Trophoblast cell (in vitro differentiated cells and primary cell): ENCODE measurements at regions not wholly inside any gene's neighbourhood (a gene's known extent, or its start where the extent isn't known, plus 50 kb on each side); places are given as distances from the start of the nearest gene placed in this dataset.

ENCODE experiments used
- DNase-seq, 2 donors: peaks; one replicate each; pipeline ENCODE4 v3.0.0-alpha.2; 2016
- H2AFZ ChIP-seq: 2 replicates; pipeline ENCODE4 v1.6.1; 2013; ENCODE audit warnings: low read length, moderate library complexity, mild to moderate bottlenecking; ENCODE audit not compliant: insufficient read depth, poor library complexity
- H2AK5ac ChIP-seq: 2 replicates; pipeline ENCODE4 v1.6.1; 2013; ENCODE audit warnings: mild to moderate bottlenecking, low read length
- H2BK120ac ChIP-seq: 2 replicates; pipeline ENCODE4 v1.6.1; 2013; ENCODE audit warnings: low read length, mild to moderate bottlenecking, moderate library complexity; ENCODE audit not compliant: insufficient read depth, poor library complexity
- H2BK12ac ChIP-seq: 2 replicates; pipeline ENCODE4 v1.6.1; 2013; ENCODE audit warnings: mild to moderate bottlenecking, low read length, moderate library complexity
- H2BK5ac ChIP-seq: 2 replicates; pipeline ENCODE4 v1.6.1; 2013; ENCODE audit warnings: low read length, low read depth, moderate library complexity, mild to moderate bottlenecking; ENCODE audit not compliant: poor library complexity
- H3K14ac ChIP-seq: 2 replicates; pipeline ENCODE4 v1.6.1; 2013; ENCODE audit warnings: mild to moderate bottlenecking, low read length
- H3K18ac ChIP-seq: 2 replicates; pipeline ENCODE4 v1.6.1; 2013; ENCODE audit warnings: mild to moderate bottlenecking, low read length
- H3K23ac ChIP-seq: 2 replicates; pipeline ENCODE4 v1.6.1; 2013; ENCODE audit warnings: low read length
- H3K27ac ChIP-seq: 2 replicates; pipeline ENCODE4 v1.5.1; 2013; ENCODE audit warnings: low read depth, mild to moderate bottlenecking, inconsistent platforms, low read length, moderate library complexity
- H3K27me3 ChIP-seq: 2 replicates; pipeline ENCODE4 v1.6.1; 2013; ENCODE audit warnings: inconsistent platforms, mild to moderate bottlenecking, low read length, moderate library complexity; ENCODE audit not compliant: insufficient read depth
- H3K36me3 ChIP-seq, 2 experiments: 1 replicate in 1 of 2; 2 replicates in 1 of 2; pipeline ENCODE4 v1.6.1; 2013; ENCODE audit warnings: low read length in 2 of 2, mild to moderate bottlenecking in 2 of 2, moderate library complexity in 1 of 2; ENCODE audit not compliant: insufficient read depth in 2 of 2, control insufficient read depth in 1 of 2
- H3K4ac ChIP-seq: 2 replicates; pipeline ENCODE4 v1.6.1; 2013; ENCODE audit warnings: low read depth, mild to moderate bottlenecking, low read length, moderate library complexity
- H3K4me1 ChIP-seq, 2 experiments: 1 replicate in 1 of 2; 2 replicates in 1 of 2; pipeline ENCODE4 v1.6.1; 2013; ENCODE audit warnings: low read length in 2 of 2, mild to moderate bottlenecking in 2 of 2, moderate library complexity in 1 of 2; ENCODE audit not compliant: insufficient read depth in 2 of 2, control insufficient read depth in 1 of 2
- H3K4me2 ChIP-seq: 2 replicates; pipeline ENCODE4 v1.6.1; 2013; ENCODE audit warnings: inconsistent platforms, mild to moderate bottlenecking, low read length, moderate library complexity
- H3K4me3 ChIP-seq: 2 replicates; pipeline ENCODE4 v1.5.1; 2013; ENCODE audit warnings: mild to moderate bottlenecking, low read depth, low read length, inconsistent platforms
- H3K79me1 ChIP-seq: one replicate; pipeline ENCODE4 v1.6.1; 2013; ENCODE audit warnings: low read length
- H3K79me2 ChIP-seq: 2 replicates; pipeline ENCODE4 v1.6.1; 2013; ENCODE audit warnings: low read length, mild to moderate bottlenecking; ENCODE audit not compliant: control insufficient read depth, insufficient read depth, poor library complexity
- H3K9ac ChIP-seq: 2 replicates; pipeline ENCODE4 v1.6.1; 2013; ENCODE audit warnings: mild to moderate bottlenecking, low read length
- H3K9me3 ChIP-seq: 2 replicates; pipeline ENCODE4 v1.6.1; 2013; ENCODE audit warnings: low read depth, mild to moderate bottlenecking, control low read depth, inconsistent platforms, low read length; ENCODE audit not compliant: insufficient read depth
- H4K12ac ChIP-seq: 2 replicates; pipeline ENCODE4 v1.6.1; 2013; ENCODE audit warnings: low read depth, mild to moderate bottlenecking, low read length, moderate library complexity
- H4K8ac ChIP-seq: 2 replicates; pipeline ENCODE4 v1.6.1; 2013; ENCODE audit warnings: low read depth, mild to moderate bottlenecking, low read length, moderate library complexity
- H4K91ac ChIP-seq: one replicate; pipeline ENCODE4 v1.6.1; 2013; ENCODE audit warnings: low read depth, mild to moderate bottlenecking, low read length, moderate library complexity
- WGBS: extraction: QIAGEN DNeasy Blood & Tissue Kit; methylation state at CpG from one replicate; pipeline ENCODE4 v1.1.7; 2013; ENCODE audit warnings: missing lambda C conversion rate; ENCODE audit not compliant: insufficient read length, insufficient coverage; ENCODE audit errors: extremely low coverage; 5-methylcytosine and 5-hydroxymethylcytosine counted together

DNA sequence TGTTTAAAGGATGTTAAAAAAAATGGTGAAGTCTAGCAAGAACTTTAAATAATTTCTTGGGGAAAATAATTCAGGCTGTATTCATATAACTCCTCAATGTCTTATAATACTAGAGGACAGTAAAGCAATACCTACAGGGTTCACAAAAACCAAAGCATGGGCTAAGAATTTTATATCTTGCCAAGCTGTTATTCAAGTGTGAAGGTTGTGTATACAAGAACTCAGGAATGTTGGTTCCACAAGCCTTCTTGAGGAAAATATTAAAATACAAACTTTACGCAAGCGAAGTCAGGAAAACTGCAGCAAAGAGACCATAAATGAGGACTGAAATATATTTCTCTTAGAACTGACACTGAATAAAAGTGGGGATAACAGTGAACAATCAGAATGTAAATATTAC is 76.1 kb upstream of the DNAJC10 start:
- Histone ChIP-seq H4K91ac (no peak overlapping the region), H3K4me1 (no peaks in the 10 kb centered on the region)

DNA sequence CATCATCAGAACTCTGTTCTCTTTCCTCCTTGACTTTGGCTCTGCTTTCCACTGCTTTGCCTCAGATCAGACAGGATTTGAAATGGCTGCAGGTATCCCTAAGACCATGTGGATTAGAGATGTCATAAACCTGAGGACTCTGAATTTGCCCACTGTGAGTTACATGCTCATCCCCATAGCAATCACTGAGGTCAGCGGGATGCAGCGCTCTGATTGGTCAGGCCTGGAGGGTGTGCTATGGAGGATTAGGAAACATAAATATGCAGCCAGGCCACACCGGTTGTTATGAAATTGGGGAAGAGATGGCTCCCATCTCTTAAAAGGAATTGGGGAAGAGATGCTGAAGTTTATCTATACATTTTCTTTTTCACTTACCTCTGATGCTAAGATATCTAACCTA is 73.7 kb upstream of the DNAJC10 start:
- H4K91ac ChIP-seq: no peak overlapping the region
- H2AFZ ChIP-seq: no peak overlapping the region
- no peaks in the 10 kb centered on the region for H3K79me1 ChIP-seq
- WGBS: no CpG with 5 or more reads among the region's 3 CpGs
- H3K27me3 ChIP-seq: no peaks in the 10 kb centered on the region
- no peaks in the 10 kb centered on the region for H3K79me2 ChIP-seq
- H3K9me3 ChIP-seq: no peaks in the 10 kb centered on the region
- no peak overlapping the region for H3K9ac ChIP-seq
- no peak overlapping the region for H3K27ac ChIP-seq
- H2BK120ac ChIP-seq: no peak overlapping the region
- no peak overlapping the region for H3K4me2 ChIP-seq
- no peak overlapping the region for H2BK12ac ChIP-seq
- H3K23ac ChIP-seq: no peak overlapping the region
- no peaks in the 10 kb centered on the region for H3K4me1 ChIP-seq
- no peak overlapping the region for H4K12ac ChIP-seq
- no peak overlapping the region for H2AK5ac ChIP-seq
- H3K14ac ChIP-seq: no peak overlapping the region
- no peaks in the 10 kb centered on the region for H3K36me3 ChIP-seq
- H4K8ac ChIP-seq: no peak overlapping the region
- no peak overlapping the region for H3K4me3 ChIP-seq
- no peak overlapping the region for H3K4ac ChIP-seq
- no peak overlapping the region for H3K18ac ChIP-seq
- H2BK5ac ChIP-seq: no peak overlapping the region
- peak; percentile 8 to 29 for DNase-seq

More for the DNA sequence above, 76.1 kb upstream of the DNAJC10 start:
- Histone ChIP-seq H3K23ac (no peak overlapping the region), H4K8ac (no peak overlapping the region), H3K4me3 (no peak overlapping the region), H2BK12ac (no peak overlapping the region), H3K4me2 (no peak overlapping the region), H3K4ac (no peak overlapping the region), H4K12ac (no peak overlapping the region), H3K36me3 (no peaks in the 10 kb centered on the region), H3K18ac (no peak overlapping the region), H3K79me2 (no peaks in the 10 kb centered on the region), H2AFZ (no peak overlapping the region), H3K27me3 (no peaks in the 10 kb centered on the region), H2AK5ac (no peak overlapping the region), H3K14ac (no peak overlapping the region), H3K27ac (no peak overlapping the region), H2BK120ac (no peak overlapping the region), H3K79me1 (no peaks in the 10 kb centered on the region), H3K9ac (no peak overlapping the region), H2BK5ac (no peak overlapping the region), H3K9me3 (no peaks in the 10 kb centered on the region)
- DNase-seq: no peak
- WGBS: no CpG with 5 or more reads among the region's 2 CpGs

DNA sequence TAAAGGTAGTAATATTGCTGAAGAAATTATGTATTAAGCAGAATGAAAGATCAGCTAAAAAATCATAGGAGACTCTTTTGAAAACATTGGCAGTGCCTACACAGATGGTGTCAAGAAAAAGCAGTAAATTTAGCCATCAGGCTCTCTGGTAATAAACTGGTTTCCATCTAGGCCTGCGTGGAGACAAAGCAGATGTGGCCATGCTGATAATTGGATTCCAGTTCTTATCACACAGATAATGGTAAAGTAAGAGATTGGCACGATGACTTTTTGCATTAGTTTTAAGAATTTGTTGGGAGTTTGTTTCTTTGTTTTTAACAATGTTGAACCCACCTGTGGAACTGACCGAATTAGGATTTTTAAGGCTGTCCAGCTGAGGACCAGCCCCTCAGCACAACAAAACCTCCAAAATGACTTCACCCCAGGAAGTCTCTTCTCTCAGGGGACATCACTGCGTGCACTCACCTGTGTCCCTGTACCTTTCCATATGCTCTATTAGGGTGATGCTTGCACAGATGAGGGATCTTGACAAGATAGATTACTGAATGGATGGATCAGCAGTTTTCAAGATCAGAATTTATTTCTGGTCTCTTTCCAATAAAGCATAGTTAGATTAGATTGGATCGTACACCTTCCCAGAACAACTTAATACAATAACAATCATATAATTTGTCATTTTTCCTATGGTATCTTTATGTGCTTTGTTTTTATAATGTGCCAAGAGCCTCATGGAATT is 69.1 kb upstream of the DNAJC10 start:
- Histone ChIP-seq H3K4me3 (no peak overlapping the region), H3K9me3 (no peaks in the 10 kb centered on the region), H4K12ac (no peak overlapping the region), H3K23ac (no peak overlapping the region), H3K9ac (no peak overlapping the region), H3K14ac (no peak overlapping the region), H3K27me3 (no peaks in the 10 kb centered on the region), H3K27ac (no peak overlapping the region), H3K18ac (no peak overlapping the region), H4K91ac (no peak overlapping the region), H3K79me2 (no peaks in the 10 kb centered on the region), H2BK12ac (no peak overlapping the region), H2AK5ac (no peak overlapping the region), H3K4ac (no peak overlapping the region), H3K79me1 (no peaks in the 10 kb centered on the region), H2BK5ac (no peak overlapping the region), H3K36me3 (no peaks in the 10 kb centered on the region), H2BK120ac (no peak overlapping the region), H3K4me2 (no peak overlapping the region), H3K4me1 (no peaks in the 10 kb centered on the region), H2AFZ (no peak overlapping the region), H4K8ac (no peak overlapping the region)
- DNase-seq: no peak
- no CpG with 5 or more reads among the region's 5 CpGs for WGBS

DNA sequence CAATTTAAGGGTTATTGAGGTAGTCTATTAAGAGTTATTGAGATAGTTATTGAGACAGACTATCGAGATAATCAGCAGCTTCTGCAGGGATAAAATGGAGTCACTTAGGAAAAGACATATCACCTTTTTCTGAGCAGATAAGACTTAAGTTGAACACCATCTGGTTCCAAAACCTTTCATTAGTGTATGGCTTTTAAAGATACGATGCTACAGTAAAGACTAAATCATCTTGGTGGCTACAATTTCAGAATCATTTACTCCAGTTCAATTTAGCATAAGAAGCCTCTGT is 68.6 kb upstream of the DNAJC10 start:
- Histone ChIP-seq H3K79me2 (no peaks in the 10 kb centered on the region), H3K4me2 (no peak overlapping the region), H3K27ac (no peak overlapping the region), H4K12ac (no peak overlapping the region), H3K14ac (no peak overlapping the region), H3K36me3 (no peaks in the 10 kb centered on the region), H2BK12ac (no peak overlapping the region), H4K8ac (no peak overlapping the region), H3K27me3 (no peaks in the 10 kb centered on the region), H3K9me3 (no peaks in the 10 kb centered on the region), H3K23ac (no peak overlapping the region), H2AFZ (no peak overlapping the region), H3K4me3 (no peak overlapping the region), H4K91ac (no peak overlapping the region), H2AK5ac (no peak overlapping the region), H3K4me1 (no peaks in the 10 kb centered on the region), H3K79me1 (no peaks in the 10 kb centered on the region), H3K4ac (no peak overlapping the region), H3K9ac (no peak overlapping the region), H2BK120ac (no peak overlapping the region), H2BK5ac (no peak overlapping the region), H3K18ac (no peak overlapping the region)
- WGBS: no CpG with 5 or more reads among the region's 2 CpGs
- no peak for DNase-seq
